ENCODE measurements at regions not wholly inside any gene's neighbourhood (a gene's known extent, or its start where the extent isn't known, plus 50 kb on each side); places are given as distances from the start of the nearest gene placed in this dataset.

DNA sequence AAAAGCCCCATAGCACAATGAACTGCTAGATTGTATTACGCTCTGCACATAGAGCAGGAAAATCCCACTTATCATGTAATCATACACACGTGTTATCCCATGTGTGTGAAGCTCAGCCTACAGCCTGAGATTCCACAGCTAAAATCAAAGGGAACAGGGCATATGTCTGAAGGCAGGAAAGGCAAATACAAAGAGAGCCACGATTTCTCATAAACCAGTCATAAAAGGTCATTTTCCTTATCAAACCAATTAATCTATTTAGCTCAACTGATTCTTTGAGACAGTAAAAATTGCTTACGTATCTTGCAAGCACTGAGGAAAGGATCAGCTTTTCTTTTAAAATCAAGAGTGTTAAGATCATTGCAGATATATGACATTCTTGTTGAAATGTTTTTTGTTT, 199.5 kb upstream of the TBL1XR1 start:
- TF ChIP-seq, protein P1, sequence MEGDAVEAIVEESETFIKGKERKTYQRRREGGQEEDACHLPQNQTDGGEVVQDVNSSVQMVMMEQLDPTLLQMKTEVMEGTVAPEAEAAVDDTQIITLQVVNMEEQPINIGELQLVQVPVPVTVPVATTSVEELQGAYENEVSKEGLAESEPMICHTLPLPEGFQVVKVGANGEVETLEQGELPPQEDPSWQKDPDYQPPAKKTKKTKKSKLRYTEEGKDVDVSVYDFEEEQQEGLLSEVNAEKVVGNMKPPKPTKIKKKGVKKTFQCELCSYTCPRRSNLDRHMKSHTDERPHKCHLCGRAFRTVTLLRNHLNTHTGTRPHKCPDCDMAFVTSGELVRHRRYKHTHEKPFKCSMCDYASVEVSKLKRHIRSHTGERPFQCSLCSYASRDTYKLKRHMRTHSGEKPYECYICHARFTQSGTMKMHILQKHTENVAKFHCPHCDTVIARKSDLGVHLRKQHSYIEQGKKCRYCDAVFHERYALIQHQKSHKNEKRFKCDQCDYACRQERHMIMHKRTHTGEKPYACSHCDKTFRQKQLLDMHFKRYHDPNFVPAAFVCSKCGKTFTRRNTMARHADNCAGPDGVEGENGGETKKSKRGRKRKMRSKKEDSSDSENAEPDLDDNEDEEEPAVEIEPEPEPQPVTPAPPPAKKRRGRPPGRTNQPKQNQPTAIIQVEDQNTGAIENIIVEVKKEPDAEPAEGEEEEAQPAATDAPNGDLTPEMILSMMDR (IDR thresholded peaks at IDR 0.05), result no peak

- TF ChIP-seq, protein P1 (IDR thresholded peaks at IDR 0.05), result no peak
These were observed 204.1 kb upstream of the TBL1XR1 start for GRCh38 chr3:177401375-177401774.

DNA sequence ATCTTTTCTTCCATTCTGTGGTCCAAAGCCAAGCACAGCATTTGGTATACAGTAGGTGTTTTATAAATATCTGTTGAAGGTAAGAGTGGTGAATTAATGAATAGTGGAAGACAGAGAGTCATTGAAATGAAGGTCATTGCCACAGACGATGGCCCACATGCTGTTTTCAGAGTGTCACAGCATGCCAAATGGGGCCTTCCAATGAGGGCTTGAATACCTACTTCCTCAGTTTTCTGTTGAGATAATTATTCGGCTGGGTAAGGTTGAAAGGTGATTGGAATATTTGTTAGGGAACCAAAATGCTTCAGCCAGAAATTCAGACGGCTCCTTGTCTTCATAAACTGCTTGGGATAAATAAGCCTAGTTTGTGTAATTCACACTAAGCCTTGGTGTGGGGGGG, 205.3 kb upstream of the TBL1XR1 start:
- TF ChIP-seq, protein P1 (IDR thresholded peaks at IDR 0.05), result no peak

DNA sequence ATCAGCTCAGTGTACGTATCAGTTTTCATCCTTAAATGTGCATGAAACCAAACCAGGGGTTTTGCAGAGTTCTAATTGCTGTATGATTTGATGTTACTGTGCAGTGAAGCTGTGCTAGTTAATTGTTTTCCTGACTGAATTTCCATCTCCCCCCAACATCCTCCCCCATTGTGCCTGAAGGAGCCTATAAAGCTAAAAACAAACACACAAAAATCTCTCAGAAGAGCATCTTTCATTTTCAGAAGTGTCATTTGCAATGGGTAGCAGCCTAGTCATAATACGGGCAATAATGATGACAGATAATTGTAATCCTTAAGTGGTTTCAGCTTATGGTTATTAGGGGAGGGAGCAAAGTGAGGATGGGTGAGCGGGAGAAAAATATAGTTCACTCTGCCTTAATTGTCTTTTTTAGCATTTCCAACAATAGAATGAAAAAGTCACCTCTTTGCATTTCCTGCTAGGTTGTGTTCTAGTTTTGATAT, 207.9 kb upstream of the TBL1XR1 start:
- TF ChIP-seq, protein P1 (IDR thresholded peaks at IDR 0.05), result no peak

GRCh38 chr3:177410730-177411129, 213.4 kb upstream of the TBL1XR1 start:
- TF ChIP-seq, protein P1 (IDR thresholded peaks at IDR 0.05), result no peak

DNA sequence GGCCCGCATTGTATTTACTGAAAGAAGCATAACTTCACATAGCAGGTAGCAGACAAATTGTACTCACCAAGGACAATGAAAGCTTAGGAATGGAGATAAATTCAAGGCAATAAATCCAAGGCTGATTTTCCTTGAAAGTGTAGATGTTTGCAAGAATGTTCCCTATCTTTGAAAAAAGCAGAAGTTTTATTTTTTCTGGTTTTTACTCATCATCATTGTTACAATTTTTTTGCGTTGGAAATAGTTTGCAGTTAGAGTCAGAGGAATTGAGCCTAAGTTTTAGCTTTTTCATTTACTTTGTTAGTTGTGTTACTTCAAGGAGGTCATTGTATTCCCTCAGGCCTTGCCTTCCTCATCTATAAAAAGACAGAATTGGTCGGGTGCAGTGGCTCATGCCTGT, 213.9 kb upstream of the TBL1XR1 start:
- TF ChIP-seq, protein P1 (IDR thresholded peaks at IDR 0.05), result no peak

DNA sequence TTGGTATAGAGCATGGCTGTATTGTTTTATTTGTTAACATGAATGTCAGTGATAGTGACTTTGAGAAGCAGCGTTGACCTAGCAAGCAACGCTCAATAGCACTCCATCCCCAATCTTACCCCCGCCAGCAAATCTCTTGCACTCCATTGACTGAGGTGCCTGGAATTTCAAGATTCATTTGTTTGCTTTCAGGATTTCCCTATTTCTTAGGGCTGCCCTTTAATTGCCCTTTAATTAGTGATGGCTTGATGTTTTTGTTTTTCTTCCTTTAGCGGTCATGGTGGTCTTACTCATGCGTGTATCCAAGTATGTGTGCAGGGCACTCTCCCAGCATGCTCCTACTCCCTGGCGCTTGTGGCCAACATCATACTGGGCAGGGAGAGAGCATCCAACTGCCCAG, 216.8 kb upstream of the TBL1XR1 start:
- TF ChIP-seq, protein P1 (IDR thresholded peaks at IDR 0.05), result no peak

DNA sequence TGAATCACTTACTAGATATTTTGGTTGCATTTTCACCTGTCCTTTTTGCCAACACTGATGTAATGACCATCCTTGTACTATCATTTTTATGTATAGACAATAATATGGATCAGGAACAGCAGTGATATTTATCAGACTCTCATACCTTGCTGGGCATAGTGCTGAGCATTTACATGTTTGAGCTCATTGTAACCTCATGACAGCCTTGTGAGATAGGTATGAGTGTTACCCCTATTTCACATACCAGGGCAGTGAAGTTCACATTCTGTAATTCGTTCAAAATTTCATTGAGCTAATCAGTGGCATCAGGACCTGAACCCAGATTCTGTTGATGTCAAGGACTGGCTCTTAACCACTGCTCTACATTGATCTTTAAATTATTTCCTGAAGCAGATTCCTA, 221.5 kb upstream of the TBL1XR1 start:
- TF ChIP-seq, protein P1 (IDR thresholded peaks at IDR 0.05), result no peak

All from LNCAP (cell line).